ENCODE measurements at regions not wholly inside any gene's neighbourhood (a gene's known extent, or its start where the extent isn't known, plus 50 kb on each side); places are given as distances from the start of the nearest gene placed in this dataset.

GRCh38 chr3:95212117-95212516 is 1149.3 kb downstream of the NSUN3 start:
- no peak for TF ChIP-seq CTCF (IDR thresholded peaks at IDR 0.05)
- TF ChIP-seq POLR2A (IDR thresholded peaks at IDR 0.05) = no peak
